Progenitor cell of endocrine pancreas (in vitro differentiated cells): ENCODE measurements at regions not wholly inside any gene's neighbourhood (a gene's known extent, or its start where the extent isn't known, plus 50 kb on each side); places are given as distances from the start of the nearest gene placed in this dataset.

Source experiments
- DNase-seq: peaks from one replicate; pipeline ENCODE4 v3.0.0; 2021; ENCODE audit warnings: low spot score; ENCODE audit not compliant: unreplicated experiment
- H3K27ac Mint-ChIP-seq: 2 replicates; pipeline ENCODE4 v1.8.0; 2021; ENCODE audit warnings: mild to moderate bottlenecking, moderate library complexity, mixed read lengths
- H3K27me3 Mint-ChIP-seq: 2 replicates; pipeline ENCODE4 v1.8.0; 2021; ENCODE audit warnings: mixed read lengths
- H3K36me3 Mint-ChIP-seq: 2 replicates; pipeline ENCODE4 v1.8.0; 2022; ENCODE audit warnings: mixed read lengths; ENCODE audit not compliant: insufficient read depth
- H3K4me1 Mint-ChIP-seq: 2 replicates; pipeline ENCODE4 v1.8.0; 2021; ENCODE audit warnings: low read depth, mixed read lengths
- H3K4me3 Mint-ChIP-seq: 2 replicates; pipeline ENCODE4 v1.8.0; 2021; ENCODE audit warnings: low read depth, mild to moderate bottlenecking, moderate library complexity, mixed read lengths
- H3K9me3 Mint-ChIP-seq: 2 replicates; pipeline ENCODE4 v1.8.0; 2021; ENCODE audit warnings: low read depth, mixed read lengths
- TF ChIP-seq, protein P1 (sequence below): fragments of 200-600 bp; sonication (generic); IDR thresholded peaks from one replicate; pipeline ENCODE4 v1.5.0; 2021; ENCODE audit warnings: antibody characterized with exemption, mild to moderate bottlenecking; ENCODE audit not compliant: unreplicated experiment

GRCh38 chr12:89893972-89894706 lies 185.5 kb upstream of the ATP2B1 start:
- TF ChIP-seq, protein P1, sequence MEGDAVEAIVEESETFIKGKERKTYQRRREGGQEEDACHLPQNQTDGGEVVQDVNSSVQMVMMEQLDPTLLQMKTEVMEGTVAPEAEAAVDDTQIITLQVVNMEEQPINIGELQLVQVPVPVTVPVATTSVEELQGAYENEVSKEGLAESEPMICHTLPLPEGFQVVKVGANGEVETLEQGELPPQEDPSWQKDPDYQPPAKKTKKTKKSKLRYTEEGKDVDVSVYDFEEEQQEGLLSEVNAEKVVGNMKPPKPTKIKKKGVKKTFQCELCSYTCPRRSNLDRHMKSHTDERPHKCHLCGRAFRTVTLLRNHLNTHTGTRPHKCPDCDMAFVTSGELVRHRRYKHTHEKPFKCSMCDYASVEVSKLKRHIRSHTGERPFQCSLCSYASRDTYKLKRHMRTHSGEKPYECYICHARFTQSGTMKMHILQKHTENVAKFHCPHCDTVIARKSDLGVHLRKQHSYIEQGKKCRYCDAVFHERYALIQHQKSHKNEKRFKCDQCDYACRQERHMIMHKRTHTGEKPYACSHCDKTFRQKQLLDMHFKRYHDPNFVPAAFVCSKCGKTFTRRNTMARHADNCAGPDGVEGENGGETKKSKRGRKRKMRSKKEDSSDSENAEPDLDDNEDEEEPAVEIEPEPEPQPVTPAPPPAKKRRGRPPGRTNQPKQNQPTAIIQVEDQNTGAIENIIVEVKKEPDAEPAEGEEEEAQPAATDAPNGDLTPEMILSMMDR: no peak
- Mint-ChIP-seq H3K9me3 (peaks cover 5% of the 10 kb centered on the region), H3K4me1 (peaks cover 18% of the 10 kb centered on the region), H3K27ac (no peak overlapping the region), H3K27me3 (no peaks in the 10 kb centered on the region), H3K36me3 (peaks cover 1% of the 10 kb centered on the region), H3K4me3 (no peak overlapping the region)
- DNase-seq: no peak

DNA sequence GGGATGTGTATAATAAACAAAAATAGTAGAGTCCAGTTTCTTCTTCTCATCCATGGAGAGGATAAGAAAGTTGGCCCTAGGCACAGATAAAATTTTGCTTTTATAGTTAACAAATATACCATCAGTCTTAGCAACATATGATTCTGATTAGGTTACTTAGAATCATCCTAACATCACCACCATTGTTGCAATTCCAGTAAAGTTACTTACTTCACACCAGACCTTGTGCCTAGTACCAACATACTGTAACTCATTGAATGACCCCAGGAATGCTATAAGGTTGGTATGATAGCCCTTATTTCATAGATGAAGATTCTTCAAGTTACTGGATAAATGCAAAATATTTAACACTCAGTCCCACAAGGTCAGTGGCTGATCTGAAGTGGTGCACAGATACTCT lies 183.8 kb upstream of the ATP2B1 start:
- Mint-ChIP-seq H3K4me3 (no peak overlapping the region), H3K27ac (no peak overlapping the region), H3K36me3 (peaks cover 1% of the 10 kb centered on the region), H3K9me3 (peaks cover 5% of the 10 kb centered on the region), H3K4me1 (peaks cover 14% of the 10 kb centered on the region), H3K27me3 (no peaks in the 10 kb centered on the region)
- DNase-seq: no peak
- TF ChIP-seq, protein P1: no peak

- Mint-ChIP-seq H3K4me3 (no peak overlapping the region), H3K4me1 (peaks cover 12% of the 10 kb centered on the region), H3K9me3 (peaks cover 5% of the 10 kb centered on the region), H3K27ac (no peak overlapping the region), H3K27me3 (no peaks in the 10 kb centered on the region), H3K36me3 (peaks cover 1% of the 10 kb centered on the region)
- DNase-seq: no peak
- TF ChIP-seq, protein P1: no peak
Measured at GRCh38 chr12:89891933-89892332, 183.3 kb upstream of the ATP2B1 start.

DNA sequence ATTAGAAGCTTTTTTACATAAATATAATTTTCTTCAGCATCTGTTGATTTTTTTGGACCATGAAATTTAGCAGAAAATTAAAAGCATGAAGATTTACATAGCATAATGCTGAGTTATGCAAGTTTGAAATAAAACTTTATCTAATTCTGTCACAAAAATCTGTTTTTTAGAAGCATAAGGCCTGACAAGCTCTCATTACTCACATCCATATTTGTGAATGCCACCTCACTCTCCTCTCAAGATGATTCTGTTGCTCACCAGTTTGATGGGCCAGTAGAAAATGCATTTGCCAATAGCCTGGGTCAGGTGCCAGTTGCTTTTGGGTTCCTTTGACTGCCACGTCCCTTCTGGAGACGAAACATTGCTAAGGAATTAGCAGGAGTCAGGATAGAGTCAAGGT lies 181.5 kb upstream of the ATP2B1 start:
- DNase-seq: no peak
- peaks cover 1% of the 10 kb centered on the region for H3K36me3 Mint-ChIP-seq
- peaks cover 5% of the 10 kb centered on the region for H3K9me3 Mint-ChIP-seq
- no peak overlapping the region for H3K4me3 Mint-ChIP-seq
- no peaks in the 10 kb centered on the region for H3K27me3 Mint-ChIP-seq
- TF ChIP-seq, protein P1: no peak
- H3K27ac Mint-ChIP-seq: no peak overlapping the region
- peaks cover 12% of the 10 kb centered on the region for H3K4me1 Mint-ChIP-seq

GRCh38 chr12:89889062-89889461 lies 180.4 kb upstream of the ATP2B1 start:
- peaks cover 7% of the 10 kb centered on the region for H3K4me1 Mint-ChIP-seq
- H3K36me3 Mint-ChIP-seq: peaks cover 1% of the 10 kb centered on the region
- TF ChIP-seq, protein P1: no peak
- peaks cover 5% of the 10 kb centered on the region for H3K9me3 Mint-ChIP-seq
- no peak overlapping the region for H3K27ac Mint-ChIP-seq
- no peak overlapping the region for H3K4me3 Mint-ChIP-seq
- no peak for DNase-seq
- H3K27me3 Mint-ChIP-seq: no peaks in the 10 kb centered on the region
